ENCODE measurements at regions not wholly inside any gene's neighbourhood (a gene's known extent, or its start where the extent isn't known, plus 50 kb on each side); places are given as distances from the start of the nearest gene placed in this dataset.
"Not testable (repeated sequence)": the region's sequence is repeated elsewhere in the genome, so short reads cannot be mapped to it uniquely, and the experiment has no call there.

DNA sequence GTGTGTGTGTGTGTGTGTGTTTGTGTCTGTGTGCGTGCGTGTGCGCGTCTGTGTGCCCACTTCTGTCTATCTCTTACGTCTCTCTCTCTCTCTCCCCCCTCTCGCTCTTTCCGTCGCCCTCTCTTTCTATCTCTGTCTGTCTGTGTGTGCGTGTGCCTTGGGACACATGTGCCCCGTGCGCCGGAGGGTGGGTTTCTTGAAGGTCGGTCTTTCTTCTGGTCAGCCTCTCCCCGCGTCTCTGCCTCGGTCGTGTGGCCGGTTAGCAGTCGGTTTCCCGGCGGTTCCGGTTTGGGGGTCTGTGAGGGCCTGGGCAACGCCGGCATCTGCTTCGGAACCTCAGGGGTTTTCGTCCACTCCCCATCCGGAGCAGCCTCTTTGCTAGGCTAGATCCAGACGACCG lies 1423.6 kb upstream of the PCDH10 start:
- H3K4me3 ChIP-seq (ENCODE audit: low read depth, low read length), result not testable (repeated sequence)

DNA sequence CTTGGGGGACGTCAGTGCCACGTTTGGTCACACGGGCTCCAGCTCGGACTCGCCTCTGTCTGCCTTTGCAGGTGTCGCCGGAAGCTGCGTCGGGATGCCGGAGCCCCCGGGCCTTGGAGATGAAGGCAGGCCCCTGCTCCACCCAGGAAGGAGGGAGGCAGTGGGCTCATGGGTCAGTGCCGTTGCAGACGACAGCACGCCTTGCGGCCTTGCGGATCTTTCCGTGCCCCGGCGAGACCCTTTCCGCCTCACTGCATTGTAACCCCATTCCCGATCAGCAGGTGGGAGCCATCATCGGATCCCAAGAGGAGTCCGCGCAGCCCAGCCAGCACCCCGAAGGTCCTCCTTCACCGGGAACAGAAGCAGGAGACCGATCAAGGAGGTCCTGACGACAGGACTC lies 1422.2 kb upstream of the PCDH10 start:
- H3K4me3 ChIP-seq (ENCODE audit: low read depth, low read length), result not testable (repeated sequence)

DNA sequence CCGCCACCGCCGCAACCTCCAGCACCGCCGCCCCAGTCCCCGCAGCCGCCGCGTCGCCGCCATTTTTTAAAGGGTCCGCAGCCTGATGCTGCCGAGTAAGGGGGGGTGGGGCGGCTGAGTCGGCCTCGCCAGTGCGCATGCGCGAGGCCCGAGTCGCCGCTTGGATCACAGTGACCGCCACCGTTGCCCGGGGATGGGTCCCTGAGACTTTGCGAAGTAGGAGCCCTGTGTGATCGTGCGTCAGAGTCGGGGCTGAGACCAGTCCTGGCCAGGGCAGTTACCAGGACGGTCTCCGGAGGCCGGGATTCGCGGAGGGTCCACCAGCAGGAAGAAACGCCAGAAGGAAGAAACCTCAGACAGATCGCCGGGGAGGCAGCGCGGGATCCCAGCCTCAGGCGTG lies 1421.7 kb upstream of the PCDH10 start:
- not testable (repeated sequence) for H3K4me3 ChIP-seq (ENCODE audit: low read depth, low read length)

DNA sequence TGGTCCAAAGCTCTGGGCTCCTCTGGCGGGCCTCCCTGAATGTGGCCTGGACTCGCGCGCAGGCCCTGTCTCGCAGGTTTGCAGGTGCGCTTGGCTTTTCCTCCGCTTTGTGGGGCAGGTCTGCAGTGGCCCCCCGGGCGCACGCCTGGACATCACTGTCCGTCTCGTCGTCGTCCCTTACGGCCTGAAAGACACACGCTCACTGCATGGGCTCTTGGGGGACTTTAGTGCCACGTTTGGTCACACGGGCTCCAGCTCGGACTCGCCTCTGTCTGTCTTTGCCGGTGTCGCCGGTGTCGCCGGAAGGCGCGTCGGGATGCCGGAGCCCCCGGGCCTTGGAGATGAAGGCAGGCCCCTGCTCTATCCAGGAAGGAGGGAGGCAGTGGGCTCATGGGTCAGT lies 1419.9 kb upstream of the PCDH10 start:
- not testable (repeated sequence) for H3K4me3 ChIP-seq (ENCODE audit: low read depth, low read length)

DNA sequence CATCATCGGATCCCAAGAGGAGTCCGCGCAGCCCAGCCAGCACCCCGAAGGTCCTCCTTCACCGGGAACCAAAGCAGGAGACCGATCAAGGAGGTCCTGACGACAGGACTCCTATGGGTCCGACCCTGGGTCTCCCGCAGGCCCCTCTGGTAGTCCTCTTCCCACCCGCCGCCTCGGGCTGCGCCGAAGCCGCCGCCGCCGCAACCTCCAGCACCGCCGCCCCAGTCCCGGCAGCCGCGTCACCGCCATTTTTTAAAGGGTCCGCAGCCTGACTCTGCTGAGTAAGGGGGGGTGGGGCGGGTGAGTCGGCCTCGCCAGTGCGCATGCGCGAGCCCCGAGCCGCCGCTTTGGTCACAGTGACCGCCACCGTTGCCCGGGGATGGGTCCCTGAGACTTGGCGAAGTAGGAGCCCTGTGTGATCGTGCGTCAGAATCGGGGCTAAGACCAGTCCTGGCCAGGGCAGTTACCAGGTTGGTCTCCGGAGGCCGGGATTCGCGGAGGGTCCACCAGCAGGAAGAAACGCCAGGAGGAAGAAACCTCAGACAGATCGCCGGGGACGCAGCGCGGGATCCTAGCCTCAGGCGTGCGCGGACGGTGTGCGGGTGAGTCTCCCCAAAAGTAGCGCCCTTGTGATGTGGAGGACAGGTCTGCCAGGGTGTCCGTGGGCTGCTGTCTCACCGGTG lies 1419.2 kb upstream of the PCDH10 start:
- H3K4me3 ChIP-seq (ENCODE audit: low read depth, low read length), result not testable (repeated sequence)

DNA sequence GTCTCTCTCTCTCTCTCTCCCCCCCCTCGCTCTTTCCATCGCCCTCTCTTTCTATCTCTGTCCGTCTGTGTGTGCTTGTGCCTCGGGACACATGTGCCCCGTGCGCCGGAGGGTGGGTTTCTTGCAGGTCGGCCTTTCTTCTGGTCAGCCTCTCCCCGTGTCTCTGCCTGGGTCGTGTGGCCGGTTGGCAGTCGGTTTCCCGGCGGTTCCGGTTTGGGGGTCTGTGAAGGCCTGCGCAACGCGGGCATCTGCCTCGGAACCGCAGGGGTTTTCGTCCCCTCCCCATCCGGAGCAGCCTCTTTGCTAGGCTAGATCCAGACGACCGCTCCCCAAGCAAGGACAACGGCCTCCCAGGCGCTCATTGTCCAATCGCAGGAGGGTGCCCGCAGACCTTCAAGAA lies 1418.5 kb upstream of the PCDH10 start:
- H3K4me3 ChIP-seq (ENCODE audit: low read depth, low read length), result not testable (repeated sequence)

DNA sequence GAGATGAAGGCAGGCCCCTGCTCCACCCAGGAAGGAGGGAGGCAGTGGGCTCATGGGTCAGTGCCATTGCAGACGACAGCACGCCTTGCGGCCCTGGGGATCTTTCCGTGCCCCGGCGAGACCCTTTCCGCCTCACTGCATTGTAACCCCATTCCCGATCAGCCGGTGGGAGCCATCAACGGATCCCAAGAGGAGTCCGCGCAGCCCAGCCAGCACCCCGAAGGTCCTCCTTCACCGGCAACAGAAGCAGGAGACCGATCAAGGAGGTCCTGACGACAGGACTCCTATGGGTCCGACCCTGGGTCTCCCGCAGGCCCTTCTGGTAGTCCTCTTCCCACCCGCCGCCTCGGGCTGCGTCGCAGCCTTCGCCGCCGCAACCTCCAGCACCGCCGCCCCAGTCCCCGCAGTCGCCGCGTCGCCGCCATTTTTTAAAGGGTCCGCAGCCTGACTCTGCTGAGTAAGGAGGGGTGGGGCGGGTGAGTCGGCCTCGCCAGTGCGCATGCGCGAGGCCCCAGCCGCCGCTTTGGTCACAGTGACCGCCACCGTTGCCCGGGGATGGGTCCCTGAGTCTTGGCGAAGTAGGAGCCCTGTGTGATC lies 1417.0 kb upstream of the PCDH10 start:
- not testable (repeated sequence) for H3K4me3 ChIP-seq (ENCODE audit: low read depth, low read length)

DNA sequence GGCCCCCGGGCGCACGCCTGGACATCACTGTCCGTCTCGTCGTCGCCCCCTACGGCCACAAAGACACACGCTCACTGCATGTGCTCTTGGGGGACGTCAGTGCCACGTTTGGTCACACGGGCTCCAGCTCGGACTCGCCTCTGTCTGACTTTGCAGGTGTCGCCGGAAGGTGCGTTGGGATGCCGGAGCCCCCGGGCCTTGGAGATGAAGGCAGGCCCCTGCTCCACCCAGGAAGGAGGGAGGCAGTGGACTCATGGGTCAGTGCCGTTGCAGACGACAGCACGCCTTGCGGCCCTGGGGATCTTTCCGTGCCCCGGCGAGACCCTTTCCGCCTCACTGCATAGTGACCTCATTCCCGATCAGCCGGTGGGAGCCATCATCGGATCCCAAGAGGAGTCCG lies 1414.8 kb upstream of the PCDH10 start:
- H3K4me3 ChIP-seq (ENCODE audit: low read depth, low read length), result not testable (repeated sequence)

DNA sequence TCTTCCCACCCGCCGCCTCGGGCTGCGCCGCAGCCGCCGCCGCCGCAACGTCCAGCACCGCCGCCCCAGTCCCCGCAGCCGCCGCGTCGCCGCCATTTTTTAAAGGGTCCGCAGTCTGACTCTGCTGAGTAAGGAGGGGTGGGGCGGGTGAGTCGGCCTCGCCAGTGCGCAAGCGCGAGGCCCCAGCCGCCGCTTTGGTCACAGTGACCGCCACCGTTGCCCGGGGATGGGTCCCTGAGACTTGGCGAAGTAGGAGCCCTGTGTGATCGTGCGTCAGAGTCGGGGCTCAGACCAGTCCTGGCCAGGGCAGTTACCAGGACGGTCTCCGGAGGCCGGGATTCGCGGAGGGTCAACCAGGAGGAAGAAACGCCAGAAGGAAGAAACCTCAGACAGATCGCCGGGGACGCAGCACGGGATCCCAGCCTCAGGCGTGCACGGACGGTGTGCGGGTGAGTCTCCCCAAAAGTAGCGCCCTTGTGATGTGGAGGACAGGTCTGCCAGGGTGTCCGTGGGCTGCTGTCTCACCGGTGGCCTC lies 1414.2 kb upstream of the PCDH10 start:
- not testable (repeated sequence) for H3K4me3 ChIP-seq (ENCODE audit: low read depth, low read length)

DNA sequence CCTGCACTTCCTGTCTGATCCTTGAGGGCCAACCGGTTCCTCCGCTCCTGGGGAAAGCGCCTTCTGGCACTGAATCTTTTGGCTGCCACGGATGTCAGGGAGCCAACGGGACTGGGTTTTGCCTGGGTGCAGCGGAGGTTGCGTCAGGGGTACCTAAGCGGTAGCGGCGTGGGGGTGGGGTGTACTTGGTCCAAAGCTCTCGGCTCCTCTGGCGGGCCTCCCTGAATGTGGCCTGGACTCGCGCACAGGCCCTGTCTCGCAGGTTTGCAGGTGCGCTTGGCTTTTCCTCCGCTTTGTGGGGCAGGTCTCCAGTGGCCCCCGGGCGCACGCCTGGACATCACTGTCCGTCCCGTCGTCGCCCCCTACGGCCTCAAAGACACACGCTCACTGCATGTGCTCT lies 1410.1 kb upstream of the PCDH10 start:
- H3K4me3 ChIP-seq (ENCODE audit: low read depth, low read length), result not testable (repeated sequence)

DNA sequence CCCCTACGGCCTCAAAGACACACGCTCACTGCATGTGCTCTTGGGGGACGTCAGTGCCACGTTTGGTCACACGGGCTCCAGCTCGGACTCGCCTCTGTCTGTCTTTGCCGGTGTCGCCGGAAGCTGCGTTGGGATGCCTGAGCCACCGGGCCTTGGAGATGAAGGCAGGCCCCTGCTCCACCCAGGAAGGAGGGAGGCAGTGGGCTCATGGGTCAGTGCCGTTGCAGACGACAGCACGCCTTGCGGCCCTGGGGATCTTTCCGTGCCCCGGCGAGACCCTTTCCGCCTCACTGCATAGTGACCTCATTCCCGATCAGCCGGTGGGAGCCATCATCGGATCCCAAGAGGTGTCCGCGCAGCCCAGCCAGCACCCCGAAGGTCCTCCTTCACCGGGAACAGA lies 1407.3 kb upstream of the PCDH10 start:
- not testable (repeated sequence) for H3K4me3 ChIP-seq (ENCODE audit: low read depth, low read length)

DNA sequence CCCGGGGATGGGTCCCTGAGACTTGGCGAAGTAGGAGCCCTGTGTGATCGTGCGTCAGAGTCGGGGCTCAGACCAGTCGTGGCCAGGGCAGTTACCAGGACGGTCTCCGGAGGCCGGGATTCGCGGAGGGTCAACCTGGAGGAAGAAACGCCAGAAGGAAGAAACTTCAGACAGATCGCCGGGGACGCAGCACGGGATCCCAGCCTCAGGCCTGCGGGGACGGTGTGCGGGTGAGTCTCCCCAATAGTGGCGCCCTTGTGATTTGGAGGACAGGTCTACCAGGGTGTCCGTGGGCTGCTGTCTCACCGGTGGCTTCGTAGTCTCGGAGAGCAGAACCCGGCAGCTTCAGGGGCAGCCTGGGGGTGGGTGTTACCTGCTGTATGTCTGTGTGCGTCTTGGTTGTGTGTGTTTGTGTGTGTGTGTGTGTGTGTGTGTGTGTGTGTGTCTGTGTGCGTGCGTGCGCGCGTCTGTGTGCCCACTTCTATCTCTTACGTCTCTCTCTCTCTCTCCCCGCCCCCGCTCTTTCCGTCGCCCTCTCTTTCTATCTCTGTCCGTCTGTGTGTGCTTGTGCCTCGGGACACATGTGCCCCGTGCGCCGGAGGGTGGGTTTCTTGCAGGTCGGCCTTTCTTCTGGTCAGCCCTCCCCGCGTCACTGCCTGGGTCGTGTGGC lies 1406.4 kb upstream of the PCDH10 start:
- not testable (repeated sequence) for H3K4me3 ChIP-seq (ENCODE audit: low read depth, low read length)

DNA sequence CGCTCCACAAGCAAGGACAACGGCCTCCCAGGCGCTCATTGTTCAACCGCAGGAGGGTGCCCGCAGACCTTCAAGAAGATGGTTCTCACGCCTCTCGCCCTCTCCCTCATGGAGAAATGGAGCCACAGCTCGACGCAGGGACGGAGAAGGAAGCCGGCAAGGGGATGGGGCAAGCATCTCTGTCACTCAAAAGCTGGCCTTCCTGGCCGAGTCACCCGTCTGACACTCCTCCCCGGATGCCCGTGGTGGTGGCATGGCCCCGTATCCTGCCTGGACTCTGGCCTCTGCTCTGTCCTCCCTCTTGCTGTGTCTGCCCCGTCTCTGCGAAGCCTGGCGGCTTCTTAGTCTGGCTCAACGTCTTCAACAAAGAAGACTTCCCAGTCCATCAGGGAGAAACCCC lies 1405.7 kb upstream of the PCDH10 start:
- H3K4me3 ChIP-seq (ENCODE audit: low read depth, low read length), result not testable (repeated sequence)

DNA sequence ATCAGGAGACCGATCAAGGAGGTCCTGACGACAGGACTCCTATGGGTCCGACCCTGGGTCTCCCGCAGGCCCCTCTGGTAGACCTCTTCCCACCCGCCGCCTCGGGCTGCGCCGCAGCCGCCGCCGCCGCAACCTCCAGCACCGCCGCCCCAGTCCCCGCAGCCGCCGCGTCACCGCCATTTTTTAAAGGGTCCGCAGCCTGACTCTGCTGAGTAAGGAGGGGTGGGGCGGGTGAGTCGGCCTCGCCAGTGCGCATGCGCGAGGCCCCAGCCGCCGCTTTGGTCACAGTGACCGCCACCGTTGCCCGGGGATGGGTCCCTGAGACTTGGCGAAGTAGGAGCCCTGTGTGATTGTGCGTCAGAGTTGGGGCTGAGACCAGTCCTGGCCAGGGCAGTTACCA lies 1401.9 kb upstream of the PCDH10 start:
- not testable (repeated sequence) for H3K4me3 ChIP-seq (ENCODE audit: low read depth, low read length)

DNA sequence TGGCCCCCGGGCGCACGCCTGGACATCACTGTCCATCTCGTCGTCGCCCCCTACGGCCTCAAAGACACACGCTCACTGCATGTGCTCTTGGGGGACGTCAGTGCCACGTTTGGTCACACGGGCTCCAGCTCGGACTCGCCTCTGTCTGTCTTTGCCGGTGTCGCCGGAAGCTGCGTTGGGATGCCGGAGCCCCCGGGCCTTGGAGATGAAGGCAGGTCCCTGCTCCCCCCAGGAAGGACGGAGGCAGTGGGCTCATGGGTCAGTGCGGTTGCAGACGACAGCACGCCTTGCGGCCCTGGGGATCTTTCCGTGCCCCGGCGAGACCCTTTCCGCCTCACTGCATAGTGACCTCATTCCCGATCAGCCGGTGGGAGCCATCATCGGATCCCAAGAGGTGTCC lies 1399.9 kb upstream of the PCDH10 start:
- H3K4me3 ChIP-seq (ENCODE audit: low read depth, low read length), result not testable (repeated sequence)

DNA sequence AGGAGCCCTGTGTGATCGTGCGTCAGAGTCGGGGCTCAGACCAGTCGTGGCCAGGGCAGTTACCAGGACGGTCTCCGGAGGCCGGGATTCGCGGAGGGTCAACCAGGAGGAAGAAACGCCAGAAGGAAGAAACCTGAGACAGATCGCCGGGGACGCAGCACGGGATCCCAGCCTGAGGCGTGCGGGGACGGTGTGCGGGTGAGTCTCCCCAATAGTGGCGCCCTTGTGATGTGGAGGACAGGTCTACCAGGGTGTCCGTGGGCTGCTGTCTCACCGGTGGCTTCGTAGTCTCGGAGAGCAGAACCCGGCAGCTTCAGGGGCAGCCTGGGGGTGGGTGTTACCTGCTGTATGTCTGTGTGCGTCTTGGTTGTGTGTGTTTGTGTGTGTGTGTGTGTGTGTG lies 1399.1 kb upstream of the PCDH10 start:
- H3K4me3 ChIP-seq (ENCODE audit: low read depth, low read length), result not testable (repeated sequence)

DNA sequence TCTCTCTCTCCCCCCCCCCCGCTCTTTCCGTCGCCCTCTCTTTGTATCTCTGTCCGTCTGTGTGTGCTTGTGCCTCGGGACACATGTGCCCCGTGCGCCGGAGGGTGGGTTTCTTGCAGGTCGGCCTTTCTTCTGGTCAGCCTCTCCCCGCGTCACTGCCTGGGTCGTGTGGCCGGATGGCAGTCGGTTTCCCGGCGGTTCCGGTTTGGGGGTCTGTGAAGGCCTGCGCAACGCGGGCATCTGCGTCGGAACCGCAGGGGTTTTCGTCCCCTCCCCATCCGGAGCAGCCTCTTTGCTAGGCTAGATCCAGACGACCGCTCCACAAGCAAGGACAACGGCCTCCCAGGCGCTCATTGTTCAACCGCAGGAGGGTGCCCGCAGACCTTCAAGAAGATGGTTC lies 1398.6 kb upstream of the PCDH10 start:
- H3K4me3 ChIP-seq (ENCODE audit: low read depth, low read length), result not testable (repeated sequence)

DNA sequence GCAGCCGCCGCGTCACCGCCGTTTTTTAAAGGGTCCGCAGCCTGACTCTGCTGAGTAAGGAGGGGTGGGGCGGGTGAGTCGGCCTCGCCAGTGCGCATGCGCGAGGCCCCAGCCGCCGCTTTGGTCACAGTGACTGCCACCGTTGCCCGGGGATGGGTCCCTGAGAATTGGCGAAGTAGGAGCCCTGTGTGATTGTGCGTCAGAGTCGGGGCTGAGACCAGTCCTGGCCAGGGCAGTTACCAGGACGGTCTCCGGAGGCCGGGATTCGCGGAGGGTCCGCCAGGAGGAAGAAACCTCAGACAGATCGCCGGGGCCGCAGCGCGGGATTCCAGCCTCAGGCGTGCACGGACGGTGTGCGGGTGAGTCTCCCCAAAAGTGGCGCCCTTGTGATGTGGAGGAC lies 1386.9 kb upstream of the PCDH10 start:
- H3K4me3 ChIP-seq (ENCODE audit: low read depth, low read length), result not testable (repeated sequence)

DNA sequence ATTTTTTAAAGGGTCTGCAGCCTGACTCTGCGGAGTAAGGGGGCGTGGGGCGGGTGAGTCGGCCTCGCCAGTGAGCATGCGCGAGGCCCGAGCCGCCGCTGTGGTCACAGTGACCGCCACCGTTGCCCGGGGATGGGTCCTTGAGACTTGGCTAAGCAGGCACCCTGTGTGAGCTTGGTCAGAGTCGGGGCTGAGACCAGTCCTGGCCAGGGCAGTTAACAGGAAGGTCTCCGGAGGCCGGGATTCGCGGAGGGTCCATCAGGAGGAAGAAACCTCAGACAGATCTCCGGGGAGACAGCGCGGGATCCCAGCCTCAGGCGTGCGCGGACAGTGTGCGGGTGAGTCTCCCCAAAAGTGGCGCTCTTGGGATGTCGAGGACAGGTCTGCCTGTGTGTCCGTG lies 1384.4 kb upstream of the PCDH10 start:
- no peak overlapping the region for H3K4me3 ChIP-seq (ENCODE audit: low read depth, low read length)

DNA sequence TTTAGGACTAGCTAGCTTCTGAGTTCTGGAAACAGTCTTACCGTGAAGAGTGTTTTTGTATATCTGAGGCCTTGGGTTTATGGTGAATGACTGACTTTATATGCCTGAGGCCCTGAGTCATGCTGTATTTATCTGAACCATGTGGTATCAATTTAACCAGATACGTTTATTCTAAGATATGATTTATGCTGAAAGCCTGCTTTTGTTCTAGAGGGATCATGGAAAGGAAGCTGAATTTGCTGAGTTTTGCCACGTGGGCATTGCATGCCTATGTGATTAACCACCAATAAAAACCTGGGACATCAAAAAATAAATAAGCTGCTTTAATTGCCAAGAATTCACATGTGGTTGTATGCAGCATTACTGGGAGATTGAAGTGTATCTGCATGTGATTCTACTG lies 1374.7 kb upstream of the PCDH10 start:
- not testable (repeated sequence) for H3K4me3 ChIP-seq (ENCODE audit: low read depth, low read length)

DNA sequence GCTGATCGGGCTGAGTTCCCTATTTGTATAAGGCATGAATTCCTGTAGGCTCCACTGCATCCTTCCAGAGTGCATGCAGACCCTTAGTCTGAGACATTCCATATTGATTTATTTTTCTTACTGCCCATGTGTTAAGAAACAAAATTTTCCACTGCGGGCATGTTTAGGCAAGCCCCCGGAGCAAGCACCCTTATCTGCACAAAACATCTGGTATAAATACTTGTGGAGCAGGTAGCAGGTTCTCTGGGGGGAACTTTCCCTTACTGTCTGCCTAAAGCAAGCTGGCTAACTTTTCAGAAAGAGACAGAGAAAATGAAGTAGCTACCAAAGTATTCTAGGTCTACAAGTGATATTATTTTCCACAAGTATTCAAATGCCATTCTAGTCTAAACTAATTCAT lies 1338.5 kb upstream of the PCDH10 start:
- not testable (repeated sequence) for H3K4me3 ChIP-seq (ENCODE audit: low read depth, low read length)

Data from iPS-11a (cell line).